ENCODE measurements at regions not wholly inside any gene's neighbourhood (a gene's known extent, or its start where the extent isn't known, plus 50 kb on each side); places are given as distances from the start of the nearest gene placed in this dataset.

- intact Hi-C loops (cut with DNase I), result no loop called here
- Histone ChIP-seq H3K27ac (ENCODE audit: low read depth in 1 of 2, low read length in 2 of 2) (no peak overlapping the region), H3K4me3 (ENCODE audit: low read length in 2 of 2) (no peak overlapping the region), H3K9me3 (ENCODE audit: control insufficient read depth, low read length) (no peaks in the 10 kb centered on the region), H3K4me1 (ENCODE audit: control insufficient read depth in 1 of 2, insufficient read depth in 2 of 2, low read length in 2 of 2) (no peaks in the 10 kb centered on the region), H3K36me3 (ENCODE audit: control insufficient read depth in 1 of 2, insufficient read depth in 2 of 2, low read length in 1 of 2) (no peaks in the 10 kb centered on the region), H3K27me3 (ENCODE audit: control insufficient read depth in 1 of 2, insufficient read depth in 2 of 2, low read length in 1 of 2) (no peaks in the 10 kb centered on the region)
- ATAC-seq (ENCODE audit: low FRiP score) (no peak), DNase-seq (no peak)
- 47 to 55% methylated on average over 7 to 8 of the region's 8 CpGs for WGBS, 2 donors
Measured at GRCh38 chr3:184635126-184635525, 73.5 kb downstream of the EPHB3 start.

GRCh38 chr3:184633237-184633579 lies 71.6 kb downstream of the EPHB3 start:
- H3K9me3 ChIP-seq (ENCODE audit: control insufficient read depth, low read length), result no peaks in the 10 kb centered on the region
- ATAC-seq (ENCODE audit: low FRiP score) (no peak), DNase-seq (no peak)
- H3K27me3 ChIP-seq (ENCODE audit: control insufficient read depth in 1 of 2, insufficient read depth in 2 of 2, low read length in 1 of 2), result no peaks in the 10 kb centered on the region
- intact Hi-C loops (cut with DNase I), result no loop called here
- no peaks in the 10 kb centered on the region for H3K36me3 ChIP-seq (ENCODE audit: control insufficient read depth in 1 of 2, insufficient read depth in 2 of 2, low read length in 1 of 2)
- H3K4me3 ChIP-seq (ENCODE audit: low read length in 2 of 2), result no peak overlapping the region
- no peak overlapping the region for H3K27ac ChIP-seq (ENCODE audit: low read depth in 1 of 2, low read length in 2 of 2)
- 78% methylated on average over 5 of the region's 5 CpGs for WGBS, 2 donors
- H3K4me1 ChIP-seq (ENCODE audit: control insufficient read depth in 1 of 2, insufficient read depth in 2 of 2, low read length in 2 of 2), result no peaks in the 10 kb centered on the region

GRCh38 chr3:184632551-184633236 lies 71.1 kb downstream of the EPHB3 start:
- no peak overlapping the region for H3K27ac ChIP-seq (ENCODE audit: low read depth in 1 of 2, low read length in 2 of 2)
- H3K4me1 ChIP-seq (ENCODE audit: control insufficient read depth in 1 of 2, insufficient read depth in 2 of 2, low read length in 2 of 2), result no peaks in the 10 kb centered on the region
- H3K4me3 ChIP-seq (ENCODE audit: low read length in 2 of 2), result no peak overlapping the region
- intact Hi-C loops (cut with DNase I), result no loop called here
- DNase-seq (no peak), ATAC-seq (ENCODE audit: low FRiP score) (no peak)
- H3K9me3 ChIP-seq (ENCODE audit: control insufficient read depth, low read length), result no peaks in the 10 kb centered on the region
- 91 to 98% methylated on average over 10 to 11 of the region's 11 CpGs for WGBS, 2 donors
- H3K36me3 ChIP-seq (ENCODE audit: control insufficient read depth in 1 of 2, insufficient read depth in 2 of 2, low read length in 1 of 2), result no peaks in the 10 kb centered on the region
- H3K27me3 ChIP-seq (ENCODE audit: control insufficient read depth in 1 of 2, insufficient read depth in 2 of 2, low read length in 1 of 2), result no peaks in the 10 kb centered on the region
